Activated naive CD4-positive, alpha-beta T cell treated with Interleukin-2 at 50 U/mL for 16 hours (primary cell): ENCODE measurements at regions not wholly inside any gene's neighbourhood (a gene's known extent, or its start where the extent isn't known, plus 50 kb on each side); places are given as distances from the start of the nearest gene placed in this dataset.
"Not testable (repeated sequence)": the region's sequence is repeated elsewhere in the genome, so short reads cannot be mapped to it uniquely, and the experiment has no call there.

Source experiments
- DNase-seq: peaks from one replicate; pipeline ENCODE4 v3.0.0-alpha.2; 2020

- no peak for DNase-seq
These were observed 381.9 kb upstream of the RGS6 start for GRCh38 chr14:71550367-71550766.

GRCh38 chr14:71551291-71551950 lies 380.8 kb upstream of the RGS6 start:
- DNase-seq: no peak

- no peak for DNase-seq
These were observed 379.4 kb upstream of the RGS6 start for GRCh38 chr14:71552809-71553208.

- DNase-seq: no peak
These were observed 378.4 kb upstream of the RGS6 start for GRCh38 chr14:71553779-71554178.

- DNase-seq: no peak
These were observed 377.9 kb upstream of the RGS6 start for GRCh38 chr14:71554323-71554722.

- DNase-seq: no peak
These were observed 377.1 kb upstream of the RGS6 start for GRCh38 chr14:71554959-71555612.

GRCh38 chr14:71555654-71556559 lies 376.3 kb upstream of the RGS6 start:
- DNase-seq: peak; percentile 75

- DNase-seq: no peak
These were observed 375.5 kb upstream of the RGS6 start for GRCh38 chr14:71556730-71557129.

GRCh38 chr14:71557351-71557750 lies 374.9 kb upstream of the RGS6 start:
- no peak for DNase-seq

- not testable (repeated sequence) for DNase-seq
These were observed 373.3 kb upstream of the RGS6 start for GRCh38 chr14:71558943-71559342.

- DNase-seq: no peak
These were observed 371.5 kb upstream of the RGS6 start for GRCh38 chr14:71560751-71561150.

- no peak for DNase-seq
These were observed 368.6 kb upstream of the RGS6 start for GRCh38 chr14:71563492-71564153.

GRCh38 chr14:71566276-71566675 lies 366.0 kb upstream of the RGS6 start:
- DNase-seq: no peak

- not testable (repeated sequence) for DNase-seq
These were observed 364.6 kb upstream of the RGS6 start for GRCh38 chr14:71567499-71568133.

- no peak for DNase-seq
These were observed 357.3 kb upstream of the RGS6 start for GRCh38 chr14:71574976-71575375.

- no peak for DNase-seq
These were observed 355.8 kb upstream of the RGS6 start for GRCh38 chr14:71576472-71576871.

- DNase-seq: no peak
These were observed 352.9 kb upstream of the RGS6 start for GRCh38 chr14:71579331-71579730.

GRCh38 chr14:71582705-71583104 lies 349.5 kb upstream of the RGS6 start:
- DNase-seq: no peak

GRCh38 chr14:71583194-71583593 lies 349.0 kb upstream of the RGS6 start:
- no peak for DNase-seq

- no peak for DNase-seq
These were observed 348.5 kb upstream of the RGS6 start for GRCh38 chr14:71583705-71584104.

- no peak for DNase-seq
These were observed 346.9 kb upstream of the RGS6 start for GRCh38 chr14:71585361-71585760.

- DNase-seq: no peak
These were observed 345.9 kb upstream of the RGS6 start for GRCh38 chr14:71586131-71586897.
